GM19372 (cell line): ENCODE measurements at regions not wholly inside any gene's neighbourhood (a gene's known extent, or its start where the extent isn't known, plus 50 kb on each side); places are given as distances from the start of the nearest gene placed in this dataset.

Source experiments
- ATAC-seq: cut with Tn5 transposase; IDR thresholded peaks from one replicate; pipeline ENCODE4 v1.9.1; 2021; ENCODE audit warnings: mild to moderate bottlenecking, low read depth, moderate library complexity; ENCODE audit not compliant: unreplicated experiment

- ATAC-seq, result no peak
Observed at GRCh38 chr5:105460721-105461120, 1898.1 kb upstream of the NUDT12 start.

- no peak for ATAC-seq
Observed at GRCh38 chr5:105453216-105453807, 1890.7 kb upstream of the NUDT12 start.

- no peak for ATAC-seq
Observed at GRCh38 chr5:105448271-105448670, 1885.7 kb upstream of the NUDT12 start.

- ATAC-seq, result no peak
Observed at GRCh38 chr5:105430516-105430915, 1867.9 kb upstream of the NUDT12 start.

GRCh38 chr5:105428451-105429380, 1866.1 kb upstream of the NUDT12 start:
- no peak for ATAC-seq

GRCh38 chr5:105414067-105414466, 1851.5 kb upstream of the NUDT12 start:
- ATAC-seq, result no peak

GRCh38 chr5:105413406-105413990, 1850.9 kb upstream of the NUDT12 start:
- no peak for ATAC-seq

GRCh38 chr5:105409695-105410094, 1847.1 kb upstream of the NUDT12 start:
- ATAC-seq, result no peak

- no peak for ATAC-seq
Observed at GRCh38 chr5:105407200-105407599, 1844.6 kb upstream of the NUDT12 start.

- ATAC-seq, result no peak
Observed at GRCh38 chr5:105397749-105398148, 1835.2 kb upstream of the NUDT12 start.

- no peak for ATAC-seq
Observed at GRCh38 chr5:105392710-105393149, 1830.1 kb upstream of the NUDT12 start.

GRCh38 chr5:105392122-105392709, 1829.6 kb upstream of the NUDT12 start:
- ATAC-seq, result no peak

GRCh38 chr5:105380126-105380525, 1817.5 kb upstream of the NUDT12 start:
- ATAC-seq, result no peak

- ATAC-seq, result no peak
Observed at GRCh38 chr5:105371169-105371568, 1808.6 kb upstream of the NUDT12 start.

- ATAC-seq, result no peak
Observed at GRCh38 chr5:105350486-105351140, 1788.0 kb upstream of the NUDT12 start.

GRCh38 chr5:105331558-105331957, 1769.0 kb upstream of the NUDT12 start:
- no peak for ATAC-seq

- no peak for ATAC-seq
Observed at GRCh38 chr5:105330185-105330584, 1767.6 kb upstream of the NUDT12 start.

- ATAC-seq, result no peak
Observed at GRCh38 chr5:105304859-105305258, 1742.3 kb upstream of the NUDT12 start.

GRCh38 chr5:105288946-105289345, 1726.4 kb upstream of the NUDT12 start:
- no peak for ATAC-seq

GRCh38 chr5:105283134-105283533, 1720.5 kb upstream of the NUDT12 start:
- no peak for ATAC-seq

- no peak for ATAC-seq
Observed at GRCh38 chr5:105274079-105274478, 1711.5 kb upstream of the NUDT12 start.
